ENCODE measurements at regions not wholly inside any gene's neighbourhood (a gene's known extent, or its start where the extent isn't known, plus 50 kb on each side); places are given as distances from the start of the nearest gene placed in this dataset.
A peak's percentile ranks its signal among the peaks of the same experiment; 100 is the strongest.

GRCh38 chr17:77464988-77465357 is 324.2 kb downstream of the SEC14L1 start:
- DNase-seq, result no peak

GRCh38 chr17:77465358-77466041 is 324.7 kb downstream of the SEC14L1 start:
- peak; percentile 60 for DNase-seq

GRCh38 chr17:77466140-77466539 is 325.4 kb downstream of the SEC14L1 start:
- DNase-seq, result peak; percentile 69

- peak; percentile 26 for DNase-seq
Observed at GRCh38 chr17:77466596-77467223, 325.9 kb downstream of the SEC14L1 start.

- DNase-seq, result no peak
Observed at GRCh38 chr17:77467521-77467920, 326.8 kb downstream of the SEC14L1 start.

DNA sequence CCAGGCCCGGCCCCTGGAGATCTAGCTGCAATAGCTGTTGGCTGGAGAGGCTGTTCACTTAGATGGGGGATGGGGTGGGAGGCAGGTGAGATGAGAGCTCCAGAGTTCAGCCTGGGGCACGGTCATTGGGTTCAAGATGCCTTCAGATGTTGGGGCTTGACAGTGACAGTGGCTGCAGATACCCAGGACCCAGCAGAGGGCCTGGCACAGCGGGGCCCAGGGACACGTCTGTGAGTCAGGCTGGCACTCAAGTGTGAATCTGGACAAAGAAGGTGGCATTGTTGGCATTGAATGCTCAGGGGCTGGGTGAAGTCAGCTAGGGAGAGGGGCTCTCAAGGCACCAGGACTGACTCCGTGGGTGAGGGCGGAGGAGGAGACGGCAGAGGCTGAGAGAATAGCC is 328.1 kb downstream of the SEC14L1 start:
- no peak for DNase-seq

GRCh38 chr17:77470330-77470786 is 329.6 kb downstream of the SEC14L1 start:
- no peak for DNase-seq

GRCh38 chr17:77470800-77471733 is 330.3 kb downstream of the SEC14L1 start:
- peak; percentile 61 for DNase-seq

DNA sequence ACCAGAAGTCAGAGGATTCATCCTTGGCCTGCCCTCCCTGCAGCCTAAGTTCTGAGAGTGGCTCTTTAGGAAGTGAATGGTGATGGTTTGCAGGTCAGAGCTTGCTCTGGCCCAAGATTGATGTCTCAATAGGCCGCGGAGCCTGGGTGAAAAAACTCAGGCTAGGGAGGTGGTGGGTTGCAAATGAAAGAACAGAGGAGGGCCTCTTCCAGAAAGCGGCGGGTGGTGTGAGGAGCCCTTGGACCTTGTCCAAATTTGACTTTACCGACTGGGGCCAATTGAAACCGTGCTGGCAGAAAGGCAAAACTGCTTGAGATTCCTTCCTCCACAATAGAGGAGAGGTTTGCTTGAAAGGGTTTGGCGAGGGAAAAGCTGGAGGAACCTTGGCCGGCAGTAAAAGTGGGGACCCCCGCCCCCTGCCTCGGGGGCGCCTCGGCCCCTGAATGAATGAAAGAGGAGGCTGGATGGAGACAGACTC is 331.3 kb downstream of the SEC14L1 start:
- peak; percentile 82 for DNase-seq

DNA sequence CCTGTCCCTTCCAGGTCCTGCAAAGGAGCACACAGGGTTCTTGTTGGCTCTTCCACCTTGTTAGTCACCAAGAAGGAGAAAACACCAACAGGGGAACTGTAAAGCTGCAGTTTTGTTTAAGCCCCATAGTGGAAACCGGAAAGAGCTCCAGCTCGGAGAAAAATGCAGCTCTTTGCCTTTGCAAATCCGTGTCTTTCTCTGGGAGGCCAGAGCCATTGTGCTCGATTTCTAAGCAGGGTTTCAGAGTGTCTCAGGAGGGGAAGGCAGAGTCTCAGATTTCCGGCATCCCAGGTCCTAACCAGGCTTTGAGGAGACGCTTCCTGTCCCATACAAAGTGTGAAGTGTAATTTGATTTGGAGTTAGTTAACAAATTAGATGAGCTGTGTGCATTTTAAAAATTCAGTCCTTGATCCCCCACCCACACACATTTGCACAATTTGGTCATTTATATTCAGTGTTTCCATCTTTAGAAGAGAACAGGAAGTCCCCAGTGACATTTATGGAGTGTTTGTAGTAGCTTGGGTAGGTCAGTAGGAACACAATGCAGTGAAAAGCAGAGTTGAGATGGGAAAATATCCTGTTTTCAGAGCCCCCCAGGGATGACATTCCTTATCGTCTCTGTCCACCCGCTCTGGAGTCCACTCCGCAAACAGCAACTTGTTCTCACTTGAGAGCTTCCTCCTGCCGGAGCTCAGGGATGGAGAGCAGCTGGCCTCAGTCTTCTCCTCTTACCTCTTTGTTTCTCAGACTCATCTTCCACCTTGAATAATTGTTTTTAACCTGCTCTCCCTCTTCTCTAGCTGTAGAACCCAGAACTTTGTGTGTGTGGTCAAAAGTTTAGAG is 331.9 kb downstream of the SEC14L1 start:
- no peak for DNase-seq

DNA sequence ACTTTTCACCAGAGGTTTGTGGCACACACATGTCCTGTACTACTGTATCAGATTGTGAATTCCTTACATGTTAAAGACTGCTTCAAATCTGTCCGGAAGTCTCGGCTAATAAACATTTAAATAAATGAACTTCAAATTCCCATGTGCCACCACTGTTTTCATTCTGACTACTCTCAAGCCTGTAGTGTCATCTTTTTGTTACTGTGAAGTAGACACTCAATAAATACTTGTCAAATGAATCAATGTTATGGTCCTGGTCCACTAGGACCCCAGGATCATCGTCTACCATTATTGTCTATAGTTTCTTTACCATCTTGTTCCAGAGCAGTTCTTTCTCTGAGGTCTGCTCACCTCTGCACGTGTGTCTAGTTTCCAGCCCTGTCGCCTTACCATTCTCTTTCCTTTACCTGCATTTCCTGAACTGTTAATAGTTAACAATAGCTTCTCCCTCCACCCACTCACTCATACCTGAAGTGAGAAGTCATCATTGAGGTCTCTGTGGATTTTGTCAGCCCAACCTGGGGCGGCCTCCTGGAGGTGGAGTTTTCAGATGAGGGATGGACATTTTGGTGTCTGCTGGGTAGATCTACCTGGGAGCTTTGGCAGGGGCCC is 333.0 kb downstream of the SEC14L1 start:
- no peak for DNase-seq

GRCh38 chr17:77474292-77474988 is 333.7 kb downstream of the SEC14L1 start:
- DNase-seq, result no peak

- DNase-seq, result peak; percentile 69
Observed at GRCh38 chr17:77475016-77475976, 334.5 kb downstream of the SEC14L1 start.

- no peak for DNase-seq
Observed at GRCh38 chr17:77476006-77476405, 335.2 kb downstream of the SEC14L1 start.

DNA sequence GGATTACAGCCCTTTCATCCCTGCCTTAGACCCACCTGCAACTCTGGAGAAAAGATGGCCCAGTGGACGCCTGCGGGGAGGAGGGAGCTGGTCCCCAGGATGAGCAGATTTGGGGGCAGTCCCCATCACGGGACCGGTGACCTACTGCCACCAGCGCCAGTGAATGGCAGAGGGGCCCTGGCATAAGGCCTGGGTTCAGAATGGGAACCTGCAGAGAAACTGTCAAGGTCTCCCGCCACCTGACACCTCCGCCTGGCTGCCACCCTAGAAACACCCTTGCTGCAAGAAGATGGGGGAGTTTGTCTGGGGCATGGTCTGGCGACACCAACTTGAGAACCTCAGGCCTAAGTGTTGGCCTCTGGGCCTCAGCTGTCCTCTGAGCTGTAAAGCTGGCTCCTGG is 335.7 kb downstream of the SEC14L1 start:
- DNase-seq, result no peak

GRCh38 chr17:77476931-77477805 is 336.4 kb downstream of the SEC14L1 start:
- peak; percentile 85 for DNase-seq

- no peak for DNase-seq
Observed at GRCh38 chr17:77478281-77478680, 337.5 kb downstream of the SEC14L1 start.

- DNase-seq, result no peak
Observed at GRCh38 chr17:77478899-77479298, 338.1 kb downstream of the SEC14L1 start.
